Smooth muscle cell (in vitro differentiated cells): ENCODE measurements at regions not wholly inside any gene's neighbourhood (a gene's known extent, or its start where the extent isn't known, plus 50 kb on each side); places are given as distances from the start of the nearest gene placed in this dataset.
"Not testable (repeated sequence)": the region's sequence is repeated elsewhere in the genome, so short reads cannot be mapped to it uniquely, and the experiment has no call there.

Experiments used
- DNase-seq: peaks from one replicate; lab custom pipeline; 2025; ENCODE audit not compliant: unreplicated experiment; lab: John Stamatoyannopoulos, UW
- H2AFZ ChIP-seq: fragments of 200-600 bp; sonication (generic); 2 replicates; pipeline ENCODE4 v1.6.0; 2016; ENCODE audit warnings: antibody characterized with exemption, low read depth, mild to moderate bottlenecking
- H3F3A ChIP-seq: fragments of 200-600 bp; sonication (generic); 2 replicates; pipeline ENCODE4 v1.6.0; 2017; ENCODE audit warnings: antibody characterized with exemption, low read depth
- H3K27ac ChIP-seq: fragments of 200-600 bp; sonication (generic); 2 replicates; pipeline ENCODE4 v1.5.1; 2016; ENCODE audit warnings: low read depth, mild to moderate bottlenecking
- H3K27me3 ChIP-seq: fragments of 200-600 bp; sonication (generic); 2 replicates; pipeline ENCODE4 v1.6.1; 2016; ENCODE audit warnings: low read depth, mild to moderate bottlenecking
- H3K36me3 ChIP-seq: fragments of 200-600 bp; sonication (generic); 2 replicates; pipeline ENCODE4 v1.5.1; 2016; ENCODE audit warnings: low read depth
- H3K4me1 ChIP-seq: fragments of 200-600 bp; sonication (generic); 2 replicates; pipeline ENCODE4 v1.5.1; 2016; ENCODE audit warnings: low read depth
- H3K4me2 ChIP-seq: fragments of 200-600 bp; sonication (generic); 2 replicates; pipeline ENCODE4 v1.6.0; 2016; ENCODE audit warnings: mild to moderate bottlenecking
- H3K4me3 ChIP-seq: fragments of 200-600 bp; sonication (generic); 2 replicates; pipeline ENCODE4 v1.5.1; 2016; ENCODE audit warnings: mild to moderate bottlenecking
- H3K79me2 ChIP-seq: fragments of 200-600 bp; sonication (generic); 2 replicates; pipeline ENCODE4 v1.6.0; 2016; ENCODE audit warnings: low read depth, mild to moderate bottlenecking
- H3K9ac ChIP-seq: fragments of 200-600 bp; sonication (generic); 2 replicates; pipeline ENCODE4 v1.6.0; 2016; ENCODE audit warnings: low read depth
- H3K9me3 ChIP-seq: fragments of 200-600 bp; sonication (generic); replicated peaks from 2 replicates; pipeline ENCODE4 v1.5.1; 2016; ENCODE audit warnings: low read depth
- H4K20me1 ChIP-seq: fragments of 200-600 bp; sonication (generic); 2 replicates; pipeline ENCODE4 v1.6.0; 2016; ENCODE audit warnings: low read depth
- CTCF ChIP-seq: fragments of 200-600 bp; sonication (generic); IDR thresholded peaks from 2 replicates; pipeline ENCODE4 v1.5.1; 2017; ENCODE audit warnings: borderline replicate concordance, mild to moderate bottlenecking, antibody characterized with exemption; ENCODE audit not compliant: insufficient read depth, poor library complexity, severe bottlenecking
- WGBS: methylation state at CpG from one replicate; pipeline ENCODE4 v1.1.7; 2016; ENCODE audit warnings: low lambda C conversion rate; 5-methylcytosine and 5-hydroxymethylcytosine counted together

- no peak for TF ChIP-seq CTCF
- H3K36me3 ChIP-seq, result no peaks in the 10 kb centered on the region
- H3K4me3 ChIP-seq, result no peak overlapping the region
- WGBS, result 85% methylated on average over 4 of the region's 4 CpGs
- DNase-seq, result no peak
- H3K27me3 ChIP-seq, result no peaks in the 10 kb centered on the region
- H3K9ac ChIP-seq, result no peak overlapping the region
- H3K27ac ChIP-seq, result no peak overlapping the region
- no peaks in the 10 kb centered on the region for H4K20me1 ChIP-seq
- peaks cover 12% of the 10 kb centered on the region for H3K9me3 ChIP-seq
- no peaks in the 10 kb centered on the region for H3K4me1 ChIP-seq
- H3F3A ChIP-seq, result no peaks in the 10 kb centered on the region
- H3K4me2 ChIP-seq, result no peak overlapping the region
- no peaks in the 10 kb centered on the region for H3K79me2 ChIP-seq
- no peak overlapping the region for H2AFZ ChIP-seq
These were observed 592.3 kb downstream of the TRIB2 start for GRCh38 chr2:13308989-13309388.

- H3F3A ChIP-seq, result no peaks in the 10 kb centered on the region
- H3K27me3 ChIP-seq, result no peaks in the 10 kb centered on the region
- no peaks in the 10 kb centered on the region for H3K9me3 ChIP-seq
- no peaks in the 10 kb centered on the region for H3K79me2 ChIP-seq
- whole genome bisulfite sequencing, result 58% methylated on average over 2 of the region's 2 CpGs
- no peak overlapping the region for H3K4me3 ChIP-seq
- no peak overlapping the region for H3K27ac ChIP-seq
- DNase-seq, result no peak
- H3K36me3 ChIP-seq, result no peaks in the 10 kb centered on the region
- no peaks in the 10 kb centered on the region for H4K20me1 ChIP-seq
- H2AFZ ChIP-seq, result no peak overlapping the region
- no peaks in the 10 kb centered on the region for H3K4me1 ChIP-seq
- H3K9ac ChIP-seq, result no peak overlapping the region
- no peak for TF ChIP-seq CTCF
- no peak overlapping the region for H3K4me2 ChIP-seq
These were observed 615.3 kb downstream of the TRIB2 start for GRCh38 chr2:13332060-13332459.

- H3K4me2 ChIP-seq, H3K4me1 ChIP-seq, H4K20me1 ChIP-seq, H3K4me3 ChIP-seq, H3F3A ChIP-seq, H3K36me3 ChIP-seq, H3K27ac ChIP-seq, H3K79me2 ChIP-seq, H3K9ac ChIP-seq, H3K27me3 ChIP-seq, DNase-seq, H3K9me3 ChIP-seq, H2AFZ ChIP-seq: not testable (repeated sequence)
These were observed 617.3 kb downstream of the TRIB2 start for GRCh38 chr2:13334071-13334470.

GRCh38 chr2:13334545-13334944 lies 617.8 kb downstream of the TRIB2 start:
- Histone ChIP-seq H3K27ac (no peak overlapping the region), H3K4me1 (no peaks in the 10 kb centered on the region), H3K9me3 (peaks cover 2% of the 10 kb centered on the region), H3K4me3 (no peak overlapping the region), H3K27me3 (no peaks in the 10 kb centered on the region), H3K9ac (no peak overlapping the region), H2AFZ (no peak overlapping the region), H3K79me2 (no peaks in the 10 kb centered on the region), H3K36me3 (no peaks in the 10 kb centered on the region), H3K4me2 (no peak overlapping the region), H4K20me1 (no peaks in the 10 kb centered on the region), H3F3A (no peaks in the 10 kb centered on the region)
- no peak for DNase-seq
- no peak for TF ChIP-seq CTCF
